ENCODE measurements at regions not wholly inside any gene's neighbourhood (a gene's known extent, or its start where the extent isn't known, plus 50 kb on each side); places are given as distances from the start of the nearest gene placed in this dataset.

- TF ChIP-seq MAFK (IDR thresholded peaks at IDR 0.05; ENCODE audit: partially characterized antibody), result no peak
Observed at GRCh38 chr7:127501817-127502216, 83.6 kb downstream of the GCC1 start (continued).

- ChIA-PET POLR2A (no interaction called here), CTCF (no interaction called here)
- Histone ChIP-seq H3K9me3 (no peaks in the 10 kb centered on the region), H3K27ac (no peak overlapping the region), H3K4me3 (no peak overlapping the region), H3K4me2 (no peak overlapping the region), H3K4me1 (no peaks in the 10 kb centered on the region)
- DNase-seq (ENCODE audit: low read depth in 1 of 2, low spot score in 1 of 2) (no peak), FAIRE-seq (no peak), ATAC-seq (no peak)
- WGBS (ENCODE audit: missing lambda C conversion rate), result 15% methylated on average over 3 of the region's 3 CpGs
- TF ChIP-seq NR3C1 (IDR thresholded peaks at IDR 0.05), result no peak
- no peak for TF ChIP-seq RARB (CRISPR knock-in tag; IDR thresholded peaks at IDR 0.05)
- no peak for TF ChIP-seq NPAS2 (CRISPR knock-in tag; IDR thresholded peaks at IDR 0.05; ENCODE audit: borderline replicate concordance)
- no peak for TF ChIP-seq ZSCAN20 (CRISPR knock-in tag; IDR thresholded peaks at IDR 0.05)
- TF ChIP-seq HOXB13 (CRISPR knock-in tag; IDR thresholded peaks at IDR 0.05; ENCODE audit: low read depth), result no peak
- no peak for TF ChIP-seq HEYL (CRISPR knock-in tag; IDR thresholded peaks at IDR 0.05)
- no peak for TF ChIP-seq E2F6 (IDR thresholded peaks at IDR 0.05; ENCODE audit: borderline replicate concordance, low read depth)
- TF ChIP-seq TFCP2L1 (CRISPR knock-in tag; IDR thresholded peaks at IDR 0.05), result no peak
- no peak for TF ChIP-seq MAFK (IDR thresholded peaks at IDR 0.05; ENCODE audit: partially characterized antibody)
- TF ChIP-seq KDM5A (IDR thresholded peaks at IDR 0.05), result no peak
Observed at GRCh38 chr7:127487381-127487780, 94.9 kb upstream of the ZNF800 start.

GRCh38 chr7:127486654-127487053, 94.1 kb upstream of the ZNF800 start:
- DNase-seq (ENCODE audit: low read depth in 1 of 2, low spot score in 1 of 2) (no peak), FAIRE-seq (no peak), ATAC-seq (peak; percentile 72 to 76)
- POLR2A ChIA-PET, result no interaction called here
- Histone ChIP-seq H3K4me2 (no peak overlapping the region), H3K9me3 (no peaks in the 10 kb centered on the region), H3K4me1 (no peaks in the 10 kb centered on the region), H3K4me3 (no peak overlapping the region), H3K27ac (no peak overlapping the region)
- CTCF ChIA-PET, result no interaction called here
- 2% methylated on average over 3 of the region's 3 CpGs for WGBS (ENCODE audit: missing lambda C conversion rate)
- no peak for TF ChIP-seq HOXA7 (CRISPR knock-in tag; IDR thresholded peaks at IDR 0.05)
- TF ChIP-seq E2F6 (IDR thresholded peaks at IDR 0.05; ENCODE audit: borderline replicate concordance, low read depth), result no peak
- no peak for TF ChIP-seq FOXS1 (CRISPR knock-in tag; IDR thresholded peaks at IDR 0.05)
- no peak for TF ChIP-seq GATA3 (IDR thresholded peaks at IDR 0.05; ENCODE audit: borderline replicate concordance)
- TF ChIP-seq HES2 (IDR thresholded peaks at IDR 0.05), result no peak
- TF ChIP-seq TP53 (CRISPR knock-in tag; IDR thresholded peaks at IDR 0.05), result no peak
- no peak for TF ChIP-seq CTCF (IDR thresholded peaks at IDR 0.05)
- no peak for TF ChIP-seq CHD4 (IDR thresholded peaks at IDR 0.05; ENCODE audit: borderline replicate concordance)
- no peak for TF ChIP-seq JUNB (IDR thresholded peaks at IDR 0.05)
- TF ChIP-seq ZNF302 (CRISPR knock-in tag; IDR thresholded peaks at IDR 0.05), result no peak
- TF ChIP-seq RARB (CRISPR knock-in tag; IDR thresholded peaks at IDR 0.05), result no peak
- TF ChIP-seq NR3C1 (IDR thresholded peaks at IDR 0.05), result no peak
- TF ChIP-seq FOSL2 (IDR thresholded peaks at IDR 0.05), result no peak
- TF ChIP-seq FOSL2 (CRISPR knock-in tag; IDR thresholded peaks at IDR 0.05), result no peak

GRCh38 chr7:127485482-127485881, 93.0 kb upstream of the ZNF800 start:
- no peak for TF ChIP-seq SREBF2 (IDR thresholded peaks at IDR 0.05)
- TF ChIP-seq HES2 (IDR thresholded peaks at IDR 0.05), result no peak
- TF ChIP-seq JUNB (IDR thresholded peaks at IDR 0.05), result no peak
- TF ChIP-seq POLR2A (IDR thresholded peaks at IDR 0.05; ENCODE audit: low read length), result no peak
- no peak for TF ChIP-seq MAZ (IDR thresholded peaks at IDR 0.05; ENCODE audit: borderline replicate concordance, low read depth, low read length)
- TF ChIP-seq MYC (IDR thresholded peaks at IDR 0.05; ENCODE audit: borderline replicate concordance, low read length), result no peak
- no peak for TF ChIP-seq FOSB (CRISPR knock-in tag; IDR thresholded peaks at IDR 0.05)
- no peak for TF ChIP-seq NR3C1 (IDR thresholded peaks at IDR 0.05)
- TF ChIP-seq ELK1 (IDR thresholded peaks at IDR 0.05; ENCODE audit: low read depth, low read length), result no peak
- no peak for TF ChIP-seq USF2 (IDR thresholded peaks at IDR 0.05)
- TF ChIP-seq RFX5 (IDR thresholded peaks at IDR 0.05), result no peak
- no peak for ATAC-seq

More at GRCh38 chr7:127485482-127485881, 93.0 kb upstream of the ZNF800 start:
- Histone ChIP-seq H3K4me1 (no peaks in the 10 kb centered on the region), H3K4me3 (no peak overlapping the region), H3K27ac (no peak overlapping the region), H3K9me3 (no peaks in the 10 kb centered on the region), H3K4me2 (no peak overlapping the region)
- ChIA-PET POLR2A (no interaction called here), CTCF (no interaction called here)
- no peak for FAIRE-seq
- DNase-seq (ENCODE audit: low read depth in 1 of 2, low spot score in 1 of 2), result no peak

Data from A549 (cell line).